Tibial nerve (tissue), 4 donors: ENCODE measurements at regions not wholly inside any gene's neighbourhood (a gene's known extent, or its start where the extent isn't known, plus 50 kb on each side); places are given as distances from the start of the nearest gene placed in this dataset.

Source experiments
- DNase-seq, 2 donors: peaks; one replicate each; pipeline ENCODE4 v3.0.0-alpha.2; 2019; ENCODE audit warnings: low spot score in 2 of 2
- H3K27ac ChIP-seq, 4 donors: fragments of 200-600 bp; sonication (generic) in 3 of 4; one replicate each; pipeline ENCODE4 v1.5.1; 2017 to 2019; ENCODE audit warnings: mild to moderate bottlenecking in 1 of 4
- H3K27me3 ChIP-seq, 2 donors: fragments of 200-600 bp; sonication (generic) in 1 of 2; one replicate each; pipeline versions ENCODE4 v1.5.1 to v1.6.0; 2017 to 2019
- H3K36me3 ChIP-seq, 3 donors: fragments of 200-600 bp; sonication (generic); one replicate each; pipeline ENCODE4 v1.5.1; 2018 to 2019
- H3K4me1 ChIP-seq, 4 donors: fragments of 200-600 bp; sonication (generic) in 3 of 4; one replicate each; pipeline ENCODE4 v1.5.1; 2017 to 2019
- H3K4me3 ChIP-seq, 4 donors: fragments of 200-600 bp; sonication (generic) in 3 of 4; one replicate each; pipeline ENCODE4 v1.5.1; 2017 to 2019; ENCODE audit warnings: mild to moderate bottlenecking in 1 of 4, moderate library complexity in 1 of 4
- H3K9me3 ChIP-seq, 4 donors: fragments of 200-600 bp; sonication (generic) in 3 of 4; one replicate each; pipeline ENCODE4 v1.5.1; 2017 to 2019
- CTCF ChIP-seq, 5 experiments: fragments of 200-600 bp in 3 of 5; fragments of 450-650 bp in 2 of 5; sonication (generic) in 3 of 5; IDR thresholded peaks; one replicate each; pipeline ENCODE4 v1.5.1; 2016 to 2019; ENCODE audit warnings: antibody characterized with exemption in 5 of 5, mild to moderate bottlenecking in 3 of 5, moderate library complexity in 2 of 5
- EP300 ChIP-seq, 2 donors: sonication (generic); formaldehyde crosslinking; IDR thresholded peaks; one replicate each; pipeline ENCODE4 v1.6.1; 2017; ENCODE audit warnings: antibody characterized with exemption in 2 of 2, mild to moderate bottlenecking in 1 of 2
- POLR2A ChIP-seq, 2 donors: fragments of 450-650 bp; IDR thresholded peaks; one replicate each; pipeline ENCODE4 v1.6.1; 2017; ENCODE audit warnings: antibody characterized with exemption in 2 of 2, mild to moderate bottlenecking in 2 of 2, moderate library complexity in 2 of 2
- WGBS, 2 donors: methylation state at CpG; one replicate each; pipeline ENCODE4 v1.1.5; 2018; 5-methylcytosine and 5-hydroxymethylcytosine counted together

GRCh38 chr20:58596244-58596643 lies 54.8 kb upstream of the STX16 start:
- Histone ChIP-seq H3K36me3 (no peaks in the 10 kb centered on the region), H3K4me1 (peaks cover 0 to 19% (median 0%) of the 10 kb centered on the region in 4 donors), H3K4me3 (no peak overlapping the region), H3K9me3 (peaks cover 0 to 3% (median 0%) of the 10 kb centered on the region in 4 donors), H3K27me3 (no peaks in the 10 kb centered on the region), H3K27ac (no peak overlapping the region)
- DNase-seq, result no peak
- 84 to 87% methylated on average over 6 of the region's 6 CpGs for WGBS, 2 donors
- no peak for TF ChIP-seq POLR2A (IDR thresholded peaks at IDR 0.05)
- TF ChIP-seq EP300 (IDR thresholded peaks at IDR 0.05), result no peak
- no peak for TF ChIP-seq CTCF (IDR thresholded peaks at IDR 0.05)

- Histone ChIP-seq H3K4me3 (no peak overlapping the region), H3K36me3 (no peaks in the 10 kb centered on the region), H3K9me3 (peaks cover 0 to 3% (median 0%) of the 10 kb centered on the region in 4 donors), H3K4me1 (peaks cover 0 to 19% (median 0%) of the 10 kb centered on the region in 4 donors), H3K27me3 (no peaks in the 10 kb centered on the region), H3K27ac (no peak overlapping the region)
- TF ChIP-seq POLR2A (IDR thresholded peaks at IDR 0.05), result no peak
- TF ChIP-seq CTCF (IDR thresholded peaks at IDR 0.05), result no peak
- no peak for TF ChIP-seq EP300 (IDR thresholded peaks at IDR 0.05)
- WGBS, 2 donors, result 71 to 72% methylated on average over 3 of the region's 3 CpGs
- DNase-seq, result no peak
Observed at GRCh38 chr20:58595167-58595566, 55.9 kb upstream of the STX16 start.

GRCh38 chr20:58593880-58594638 lies 57.0 kb upstream of the STX16 start:
- Histone ChIP-seq H3K4me1 (peaks cover 0 to 19% (median 0%) of the 10 kb centered on the region in 4 donors), H3K4me3 (no peak overlapping the region), H3K36me3 (no peaks in the 10 kb centered on the region), H3K9me3 (peaks cover 0 to 3% (median 0%) of the 10 kb centered on the region in 4 donors), H3K27ac (no peak overlapping the region), H3K27me3 (no peaks in the 10 kb centered on the region)
- no peak for DNase-seq
- 30 to 32% methylated on average over 18 of the region's 18 CpGs for WGBS, 2 donors
- TF ChIP-seq POLR2A (IDR thresholded peaks at IDR 0.05), result no peak
- TF ChIP-seq CTCF (IDR thresholded peaks at IDR 0.05), result no peak
- no peak for TF ChIP-seq EP300 (IDR thresholded peaks at IDR 0.05)

- no peak for DNase-seq
- Histone ChIP-seq H3K27me3 (no peaks in the 10 kb centered on the region), H3K36me3 (no peaks in the 10 kb centered on the region), H3K27ac (no peak overlapping the region), H3K9me3 (peaks cover 0 to 3% (median 0%) of the 10 kb centered on the region in 4 donors), H3K4me1 (peaks cover 0 to 6% (median 0%) of the 10 kb centered on the region in 4 donors), H3K4me3 (no peak overlapping the region)
- 88 to 90% methylated on average over 13 of the region's 13 CpGs for WGBS, 2 donors
- no peak for TF ChIP-seq POLR2A (IDR thresholded peaks at IDR 0.05)
- TF ChIP-seq EP300 (IDR thresholded peaks at IDR 0.05), result no peak
- no peak for TF ChIP-seq CTCF (IDR thresholded peaks at IDR 0.05)
Observed at GRCh38 chr20:58592076-58592695, 58.9 kb upstream of the STX16 start.
